Skeletal muscle tissue (tissue), 3 donors: ENCODE measurements at regions not wholly inside any gene's neighbourhood (a gene's known extent, or its start where the extent isn't known, plus 50 kb on each side); places are given as distances from the start of the nearest gene placed in this dataset.

Experiments
- H3K27ac ChIP-seq: one replicate; pipeline ENCODE4 v1.7.0; 2013; ENCODE audit warnings: mild to moderate bottlenecking, low read depth, low read length, inconsistent platforms
- H3K27me3 ChIP-seq, 3 donors: one replicate each; pipeline ENCODE4 v1.7.0; 2013; ENCODE audit warnings: low read length in 3 of 3; ENCODE audit not compliant: control insufficient read depth in 3 of 3, insufficient read depth in 3 of 3
- H3K36me3 ChIP-seq, 3 donors: one replicate each; pipeline ENCODE4 v1.7.0; 2013; ENCODE audit warnings: low read length in 3 of 3; ENCODE audit not compliant: control insufficient read depth in 3 of 3, insufficient read depth in 3 of 3
- H3K4me1 ChIP-seq, 3 donors: one replicate each; pipeline ENCODE4 v1.7.0; 2013; ENCODE audit warnings: low read length in 3 of 3, mild to moderate bottlenecking in 3 of 3; ENCODE audit not compliant: control insufficient read depth in 3 of 3, insufficient read depth in 3 of 3
- H3K4me3 ChIP-seq, 3 donors: one replicate each; pipeline ENCODE4 v1.7.0; 2013; ENCODE audit warnings: low read length in 3 of 3
- H3K9ac ChIP-seq, 3 donors: one replicate each; pipeline ENCODE4 v1.7.0; 2013; ENCODE audit warnings: low read length in 3 of 3, mild to moderate bottlenecking in 3 of 3, moderate library complexity in 2 of 3, low read depth in 1 of 3
- H3K9me3 ChIP-seq, 3 donors: one replicate each; pipeline ENCODE4 v1.7.0; 2013; ENCODE audit warnings: low read length in 3 of 3; ENCODE audit not compliant: control insufficient read depth in 3 of 3
- donor health status: Osteomylitis.

DNA sequence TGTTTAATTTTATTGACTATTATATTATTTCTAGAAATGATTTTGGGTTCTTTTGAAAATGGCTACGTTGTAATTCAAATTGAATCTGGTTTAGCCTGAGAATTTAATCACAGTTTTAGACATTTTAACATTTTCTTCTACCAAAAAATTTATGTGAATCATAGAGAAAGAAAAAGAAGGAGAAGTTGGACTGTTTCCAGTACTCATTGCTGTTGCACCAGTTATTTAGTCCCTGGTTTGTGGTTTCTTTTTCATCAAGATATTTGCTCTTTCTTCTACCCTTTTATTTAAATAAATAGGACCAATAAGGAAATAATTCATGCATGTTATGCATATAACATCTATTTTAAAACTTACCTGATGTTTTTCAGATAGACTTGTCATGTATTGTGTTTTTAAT, 1337.1 kb downstream of the ROBO1 start:
- Histone ChIP-seq H3K36me3 (no peaks in the 10 kb centered on the region), H3K9ac (no peak overlapping the region), H3K4me3 (no peak overlapping the region), H3K9me3 (peaks cover 0 to 3% (median 0%) of the 10 kb centered on the region in 3 donors), H3K27me3 (no peaks in the 10 kb centered on the region), H3K27ac (no peak overlapping the region), H3K4me1 (no peaks in the 10 kb centered on the region)

DNA sequence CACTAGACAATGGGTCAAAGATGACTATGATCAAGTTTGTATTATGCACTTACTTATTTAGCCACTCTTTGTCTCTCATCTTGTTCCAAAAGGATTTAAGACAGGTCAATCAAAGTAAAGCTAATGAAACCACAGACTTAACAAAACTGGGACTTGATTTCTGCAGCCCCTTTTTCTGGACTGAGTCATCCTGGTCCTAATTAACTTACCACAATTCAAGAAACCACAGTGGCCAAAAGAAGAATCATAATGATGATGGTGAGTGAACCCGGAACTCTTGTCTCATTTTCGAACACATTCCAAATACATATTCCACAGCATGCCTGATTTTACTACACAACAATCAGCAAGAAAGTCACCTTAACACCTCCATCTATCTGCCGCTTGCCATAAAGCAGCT, 1333.0 kb downstream of the ROBO1 start:
- Histone ChIP-seq H3K9ac (no peak overlapping the region), H3K36me3 (no peaks in the 10 kb centered on the region), H3K4me3 (no peak overlapping the region), H3K27ac (no peak overlapping the region), H3K27me3 (no peaks in the 10 kb centered on the region), H3K4me1 (no peaks in the 10 kb centered on the region), H3K9me3 (peaks cover 0 to 3% (median 0%) of the 10 kb centered on the region in 3 donors)

DNA sequence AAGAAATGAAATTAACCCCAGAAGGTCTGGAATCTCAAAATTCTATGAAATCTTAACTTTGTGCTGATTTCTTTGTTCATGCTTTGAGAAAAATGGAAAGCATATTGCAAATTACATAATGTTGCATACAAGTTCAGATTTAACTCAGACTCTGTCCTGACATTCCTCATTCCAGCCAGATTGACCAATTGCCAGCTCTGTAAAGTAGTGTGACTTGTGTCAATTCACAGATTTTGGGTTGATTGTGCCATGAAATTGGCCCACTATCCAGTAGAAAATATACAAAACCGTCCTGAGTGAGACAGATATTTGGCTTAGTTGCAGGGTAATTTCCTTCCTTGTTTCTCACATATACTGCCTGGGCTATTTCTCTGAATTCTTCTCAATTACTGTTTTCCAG, 1312.6 kb downstream of the ROBO1 start:
- Histone ChIP-seq H3K27ac (no peak overlapping the region), H3K4me1 (no peaks in the 10 kb centered on the region), H3K36me3 (no peaks in the 10 kb centered on the region), H3K27me3 (no peaks in the 10 kb centered on the region), H3K9me3 (no peaks in the 10 kb centered on the region), H3K9ac (no peak overlapping the region), H3K4me3 (no peak overlapping the region)

DNA sequence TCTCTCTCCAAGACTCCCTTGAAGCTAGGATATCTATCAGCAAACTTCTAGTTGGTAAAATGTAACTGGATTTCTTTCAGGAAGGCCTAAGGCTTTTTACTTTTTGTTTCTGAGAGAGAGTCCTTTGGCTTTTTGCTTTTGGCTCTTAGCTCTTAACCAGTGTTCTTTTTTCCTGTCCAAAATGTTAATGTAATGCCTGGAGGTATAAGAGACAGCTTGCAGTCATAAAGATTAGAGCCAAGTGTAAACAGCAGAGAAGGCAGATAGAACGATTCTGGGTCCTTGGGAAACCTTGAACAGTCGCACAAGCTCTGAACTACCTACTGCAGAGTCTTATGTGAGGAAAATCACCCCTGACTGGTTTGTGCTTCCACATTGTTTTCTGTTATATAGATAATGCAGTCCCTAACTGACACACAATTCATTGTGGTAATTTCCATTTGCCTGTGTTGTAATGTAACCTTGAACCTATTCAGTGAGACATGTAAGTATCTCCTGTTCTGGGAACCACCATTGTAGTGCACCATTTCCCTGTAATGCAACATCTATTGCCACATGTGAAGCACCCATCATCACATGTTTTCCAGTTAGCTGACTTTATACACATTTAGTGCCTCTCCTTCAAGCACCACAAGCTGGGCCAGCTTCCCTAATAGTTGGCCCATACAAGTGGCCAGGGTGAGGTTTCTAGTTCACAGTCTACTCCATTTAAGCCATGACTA, 1311.9 kb downstream of the ROBO1 start:
- no peaks in the 10 kb centered on the region for H3K36me3 ChIP-seq
- H3K4me3 ChIP-seq: no peak overlapping the region

DNA sequence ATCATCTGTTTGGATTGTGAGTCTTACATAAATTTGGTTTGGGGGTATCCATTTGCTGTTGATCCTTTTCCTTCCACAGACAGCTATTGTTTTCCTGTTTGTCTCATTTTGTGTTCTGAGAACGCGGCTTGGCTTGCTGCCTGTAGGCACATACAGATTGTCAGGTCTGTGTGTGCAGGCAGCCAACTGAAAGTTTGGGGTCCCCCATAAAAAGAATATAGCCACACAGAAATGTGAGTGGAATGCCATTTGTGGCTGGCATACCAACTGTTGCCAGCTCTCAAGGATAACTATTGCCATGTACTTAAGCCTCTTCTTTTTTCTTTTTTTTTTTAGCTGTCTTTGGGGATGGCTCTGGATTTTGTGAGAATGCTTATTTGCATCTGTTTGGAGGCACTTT, 1308.0 kb downstream of the ROBO1 start:
- peaks cover 0 to 4% (median 3%) of the 10 kb centered on the region in 3 donors for H3K9me3 ChIP-seq
- no peak overlapping the region for H3K4me3 ChIP-seq
- no peaks in the 10 kb centered on the region for H3K4me1 ChIP-seq
- no peaks in the 10 kb centered on the region for H3K27me3 ChIP-seq
- H3K27ac ChIP-seq: no peak overlapping the region
- no peak overlapping the region for H3K9ac ChIP-seq
- no peaks in the 10 kb centered on the region for H3K36me3 ChIP-seq

More for the DNA sequence above, 1311.9 kb downstream of the ROBO1 start:
- Histone ChIP-seq H3K9ac (no peak overlapping the region), H3K27ac (no peak overlapping the region), H3K4me1 (no peaks in the 10 kb centered on the region), H3K27me3 (no peaks in the 10 kb centered on the region), H3K9me3 (no peaks in the 10 kb centered on the region)

DNA sequence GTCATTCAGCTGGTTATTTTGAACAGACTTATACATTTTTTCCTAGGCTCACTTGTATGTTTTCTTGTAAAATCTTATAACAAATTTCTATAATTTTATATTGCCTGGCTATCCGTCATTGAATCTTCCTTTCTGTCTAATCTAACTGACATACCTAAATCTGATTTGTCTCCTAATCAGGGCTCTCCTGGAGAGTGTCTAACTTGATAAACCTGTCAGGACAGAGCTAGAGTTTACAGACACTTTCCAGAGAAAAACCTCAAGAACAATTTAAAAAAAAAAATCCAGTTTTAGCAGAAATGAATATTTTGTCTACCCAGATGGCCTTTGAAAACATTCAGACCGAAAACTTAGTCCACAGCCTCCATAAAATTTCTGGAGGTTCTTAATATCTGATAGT, 1305.8 kb downstream of the ROBO1 start:
- H3K4me3 ChIP-seq: no peak overlapping the region
- H3K4me1 ChIP-seq: no peaks in the 10 kb centered on the region
- no peak overlapping the region for H3K27ac ChIP-seq
- H3K9ac ChIP-seq: no peak overlapping the region
- H3K9me3 ChIP-seq: peaks cover 0 to 4% (median 3%) of the 10 kb centered on the region in 3 donors
- no peaks in the 10 kb centered on the region for H3K36me3 ChIP-seq
- H3K27me3 ChIP-seq: no peaks in the 10 kb centered on the region

DNA sequence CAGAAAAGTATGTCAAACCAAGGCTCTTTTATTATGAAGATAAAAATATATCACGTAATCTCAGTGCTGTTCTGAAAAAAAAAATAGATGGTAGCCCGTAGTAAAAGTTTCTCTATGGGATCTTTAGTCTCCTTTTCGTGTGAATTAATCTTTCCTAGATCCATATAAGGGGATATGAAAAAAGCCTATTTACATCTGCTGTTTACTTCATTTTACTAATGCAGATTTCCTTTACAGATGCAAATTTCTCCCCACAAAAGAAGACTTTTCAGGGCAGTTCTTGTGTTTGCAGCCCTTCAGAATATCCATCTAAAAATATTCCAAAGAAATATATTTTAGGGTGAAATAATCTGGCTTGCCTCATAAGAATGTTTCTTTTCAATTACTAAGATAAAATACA, 1291.7 kb downstream of the ROBO1 start:
- H3K4me3 ChIP-seq: no peak overlapping the region
- no peaks in the 10 kb centered on the region for H3K4me1 ChIP-seq
- H3K27ac ChIP-seq: no peak overlapping the region
- no peaks in the 10 kb centered on the region for H3K27me3 ChIP-seq
- H3K9me3 ChIP-seq: no peaks in the 10 kb centered on the region
- H3K36me3 ChIP-seq: no peaks in the 10 kb centered on the region
- no peak overlapping the region for H3K9ac ChIP-seq

DNA sequence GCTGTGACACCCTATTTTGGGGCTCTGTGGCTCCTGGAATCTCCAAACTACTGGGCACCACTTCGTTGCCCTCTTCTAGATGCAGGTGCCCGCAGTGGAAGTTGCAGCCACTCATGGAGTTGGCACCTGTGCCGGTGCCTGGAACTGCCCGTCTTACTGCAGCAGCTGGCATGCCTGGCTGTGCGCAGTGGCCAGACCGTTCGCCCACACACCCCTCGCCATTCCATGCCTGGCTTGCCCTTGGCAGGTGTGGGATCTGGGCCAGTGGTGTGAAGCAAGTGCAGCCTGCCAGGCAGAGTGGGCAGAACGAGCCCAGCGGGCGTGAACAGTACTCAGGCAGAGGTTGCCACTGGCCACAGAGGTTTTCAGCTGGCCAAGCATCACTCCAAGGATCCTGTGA, 1286.7 kb downstream of the ROBO1 start:
- no peaks in the 10 kb centered on the region for H3K27me3 ChIP-seq
- no peak overlapping the region for H3K9ac ChIP-seq
- no peak overlapping the region for H3K4me3 ChIP-seq
- no peak overlapping the region for H3K27ac ChIP-seq
- H3K36me3 ChIP-seq: no peaks in the 10 kb centered on the region
- no peaks in the 10 kb centered on the region for H3K4me1 ChIP-seq
- no peaks in the 10 kb centered on the region for H3K9me3 ChIP-seq

DNA sequence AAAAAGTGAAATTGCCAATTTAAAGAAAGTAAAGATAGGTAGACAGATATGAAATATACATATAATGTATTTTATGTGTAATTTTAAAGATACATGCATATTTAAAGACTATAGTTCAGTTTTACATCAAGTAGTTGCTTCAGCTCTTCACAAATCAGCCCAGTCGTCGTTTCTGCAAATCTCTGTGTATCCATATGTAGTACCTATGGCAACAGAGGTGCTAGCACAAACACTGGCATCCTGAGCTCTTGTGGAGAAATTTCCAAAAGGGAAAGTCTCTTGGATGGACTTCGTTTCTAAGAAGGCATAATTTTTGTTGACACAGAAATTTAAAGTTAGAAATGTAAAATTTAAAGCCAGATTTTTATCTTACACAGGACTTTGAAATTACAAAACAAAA, 1284.7 kb downstream of the ROBO1 start:
- no peaks in the 10 kb centered on the region for H3K9me3 ChIP-seq
- H3K4me1 ChIP-seq: no peaks in the 10 kb centered on the region
- no peaks in the 10 kb centered on the region for H3K36me3 ChIP-seq
- H3K27ac ChIP-seq: no peak overlapping the region
- H3K4me3 ChIP-seq: no peak overlapping the region
- H3K27me3 ChIP-seq: no peaks in the 10 kb centered on the region
- no peak overlapping the region for H3K9ac ChIP-seq

DNA sequence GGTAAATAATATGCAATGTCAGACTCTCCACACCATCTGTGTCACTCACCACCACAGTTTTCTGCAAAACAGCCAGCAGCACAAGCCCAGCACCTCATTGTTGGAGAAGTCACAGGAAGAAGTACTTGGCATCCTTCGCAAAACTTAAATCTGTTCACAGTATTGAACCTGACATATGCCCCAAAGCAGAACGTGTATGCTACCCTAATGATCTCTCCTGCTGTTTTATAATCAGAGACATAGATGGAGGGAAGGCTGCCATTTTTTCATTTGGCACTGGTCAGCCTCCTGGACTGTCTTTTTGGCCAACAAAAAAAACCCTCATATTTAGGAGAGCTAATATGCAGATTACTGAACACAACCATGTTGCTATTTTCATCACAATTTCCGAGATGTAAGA, 1272.9 kb downstream of the ROBO1 start:
- no peaks in the 10 kb centered on the region for H3K27me3 ChIP-seq
- no peak overlapping the region for H3K4me3 ChIP-seq
- H3K9me3 ChIP-seq: no peaks in the 10 kb centered on the region
- no peaks in the 10 kb centered on the region for H3K36me3 ChIP-seq
- no peak overlapping the region for H3K27ac ChIP-seq
- no peak overlapping the region for H3K9ac ChIP-seq
- H3K4me1 ChIP-seq: peaks cover 0 to 4% (median 3%) of the 10 kb centered on the region in 3 donors
